GM19468 (cell line): ENCODE measurements at regions not wholly inside any gene's neighbourhood (a gene's known extent, or its start where the extent isn't known, plus 50 kb on each side); places are given as distances from the start of the nearest gene placed in this dataset.
"Not testable (repeated sequence)": the region's sequence is repeated elsewhere in the genome, so short reads cannot be mapped to it uniquely, and the experiment has no call there.

Experiments
- ATAC-seq: cut with Tn5 transposase; IDR thresholded peaks from one replicate; pipeline ENCODE4 v1.9.1; 2021; ENCODE audit warnings: mild to moderate bottlenecking, moderate library complexity, moderate number of reproducible peaks; ENCODE audit not compliant: unreplicated experiment; ENCODE audit errors: extremely low read depth

DNA sequence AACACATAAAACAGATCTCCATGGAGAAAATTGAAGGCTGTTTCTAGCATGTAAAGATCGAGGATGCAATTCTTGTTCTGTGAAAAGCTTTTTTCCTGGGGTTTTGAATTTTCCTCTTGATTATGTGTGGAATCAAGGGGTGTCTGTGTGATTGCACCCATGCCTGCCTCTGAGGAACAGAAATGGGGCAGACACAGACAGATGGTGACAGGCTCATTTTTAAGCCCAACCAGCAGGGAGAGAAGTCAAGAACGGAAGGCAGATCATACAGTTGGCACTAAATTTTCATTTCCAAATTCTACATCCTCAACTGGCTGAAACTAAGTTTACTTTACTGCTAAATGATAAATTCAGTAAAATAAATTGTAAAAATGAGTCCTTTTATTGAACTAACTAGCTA is 1037.7 kb upstream of the KLHL29 start:
- ATAC-seq, result no peak

DNA sequence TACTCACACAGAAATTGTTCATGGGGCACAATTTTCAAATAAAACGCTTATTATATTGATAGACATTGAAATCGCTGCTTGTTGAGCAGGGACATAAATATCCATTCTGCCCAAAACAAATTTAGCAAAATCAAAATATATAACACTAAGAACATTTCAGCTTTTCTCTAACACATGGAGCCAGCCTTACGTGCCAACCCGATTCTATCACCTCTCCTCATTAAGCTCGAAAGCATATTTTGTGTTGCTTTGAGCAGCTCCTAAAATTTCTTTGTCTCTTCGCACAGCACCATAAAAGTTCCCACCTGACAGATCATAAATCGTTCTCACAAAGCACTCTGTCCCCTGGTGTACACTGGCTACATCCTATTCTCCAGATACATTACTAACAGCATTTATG is 1034.4 kb upstream of the KLHL29 start:
- no peak for ATAC-seq

DNA sequence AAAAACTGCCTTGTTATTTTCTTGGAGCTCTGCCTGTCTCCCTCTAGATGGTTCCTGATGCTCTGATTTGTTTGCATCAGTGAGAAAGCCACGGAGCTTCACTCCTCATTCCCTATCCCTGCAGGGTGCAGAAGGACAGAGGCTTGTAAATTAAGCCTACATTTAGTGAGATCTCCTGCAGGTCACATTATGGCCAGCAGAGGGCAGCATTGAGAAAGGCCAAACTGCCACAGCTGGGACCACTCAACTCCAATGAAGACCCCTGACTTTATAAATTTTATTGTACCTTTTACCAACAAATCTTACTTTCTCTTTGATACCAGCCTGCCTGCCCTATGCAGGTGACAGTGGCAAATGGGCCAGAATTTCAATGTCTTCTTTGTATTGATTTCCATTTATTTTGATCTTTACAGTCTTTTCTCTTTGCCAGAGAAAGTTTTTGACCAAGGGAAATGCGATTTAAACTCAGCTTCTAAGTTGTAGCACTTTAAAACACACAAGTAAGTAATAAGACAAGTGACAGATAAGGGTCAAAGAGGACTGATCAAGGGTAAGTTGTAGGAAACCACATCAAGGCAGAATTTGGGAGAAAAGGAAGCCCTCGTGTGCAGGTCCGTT is 1029.1 kb upstream of the KLHL29 start:
- ATAC-seq, result no peak

DNA sequence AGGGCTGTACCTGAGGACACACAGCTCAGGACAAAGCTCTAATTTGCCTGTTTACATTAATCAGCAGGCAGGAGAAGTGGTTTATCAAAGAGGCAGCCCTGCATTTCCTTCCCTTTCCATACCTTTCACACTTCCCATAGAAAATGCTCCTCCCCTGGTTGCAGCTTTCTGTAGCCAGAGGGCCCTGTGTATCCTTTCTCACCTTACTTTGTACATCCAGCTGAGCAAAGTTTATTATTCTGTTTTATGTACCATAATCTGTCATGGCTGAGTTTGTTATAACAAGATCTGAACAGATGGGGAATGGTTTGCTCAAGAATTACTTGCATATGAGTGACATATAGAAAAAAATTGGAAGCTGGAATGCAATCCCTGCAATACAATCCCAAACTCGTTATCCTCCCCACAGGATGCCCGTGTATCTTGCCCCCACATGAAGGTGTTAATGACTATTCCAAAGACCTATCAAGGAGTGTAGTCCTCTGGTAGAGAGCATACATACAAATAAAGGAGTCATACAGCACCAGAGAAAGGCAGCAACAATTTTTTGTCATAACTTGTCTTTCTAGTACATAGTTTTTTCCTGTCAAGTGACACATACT is 1025.8 kb upstream of the KLHL29 start:
- ATAC-seq, result no peak

DNA sequence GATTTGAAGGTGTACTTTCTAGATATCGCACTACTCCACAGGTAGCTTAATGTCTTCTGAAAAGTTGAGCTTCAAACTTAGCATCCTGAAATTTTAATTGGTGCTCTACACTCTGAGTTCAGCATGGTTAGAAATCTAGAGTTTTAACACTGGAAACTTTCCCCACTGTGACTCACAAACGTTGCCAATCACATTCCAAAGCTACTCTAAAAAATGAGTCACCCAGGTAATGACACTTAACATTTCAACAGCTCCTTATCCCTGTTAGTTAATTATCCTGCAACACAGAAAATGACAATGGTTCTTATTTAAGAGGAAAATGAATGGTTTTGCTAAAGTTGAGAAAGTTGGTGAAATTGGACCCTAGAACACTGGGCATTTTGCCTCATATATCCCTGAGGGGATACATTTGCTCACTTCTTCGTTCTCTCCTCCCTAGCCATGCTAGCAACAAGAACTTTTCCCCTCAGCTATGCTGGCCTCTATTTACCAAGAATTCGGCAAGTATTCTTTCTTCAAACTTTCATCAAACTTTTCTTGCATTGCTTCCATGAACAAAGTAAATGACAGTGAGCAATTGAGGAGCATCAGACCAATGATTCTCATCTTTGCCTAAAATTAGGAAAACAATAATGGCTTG is 1024.1 kb upstream of the KLHL29 start:
- ATAC-seq, result no peak

DNA sequence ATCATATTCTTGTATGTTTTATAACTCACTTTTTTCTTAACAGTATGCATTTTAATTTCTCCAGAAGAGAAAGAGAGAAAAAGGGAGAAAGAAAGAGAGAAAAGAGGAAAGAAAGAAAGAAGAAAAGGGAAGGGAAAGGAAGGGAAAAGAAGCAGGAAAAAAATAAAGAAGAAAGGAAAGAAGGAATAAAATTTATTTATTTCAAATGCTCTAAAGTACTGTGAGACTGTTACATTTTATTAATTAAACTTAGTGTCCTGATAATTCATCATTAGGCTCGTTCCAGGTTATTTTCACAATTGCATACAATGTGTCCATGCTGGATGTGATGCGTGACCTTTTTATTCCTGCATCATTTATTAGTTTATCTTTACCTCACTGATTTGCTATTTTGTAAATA is 1023.4 kb upstream of the KLHL29 start:
- ATAC-seq, result no peak

DNA sequence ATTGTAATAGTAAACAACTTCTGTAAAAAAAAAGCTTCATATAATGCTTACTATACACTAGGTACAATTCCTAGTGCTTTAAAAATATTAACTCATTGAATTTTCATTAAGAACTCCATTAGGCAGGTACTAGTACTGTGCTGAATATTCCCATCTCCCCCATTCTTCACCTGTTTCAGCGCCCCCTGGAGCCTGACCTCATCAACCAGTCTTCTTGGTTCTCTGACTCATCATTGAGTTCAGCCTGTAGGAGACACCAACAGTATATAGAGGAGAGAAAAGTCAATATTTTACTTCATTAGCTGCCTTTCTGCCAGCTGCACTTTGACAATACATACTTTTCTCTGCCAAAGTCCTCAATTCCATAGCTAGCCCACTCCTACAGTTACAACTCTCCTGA is 1009.9 kb upstream of the KLHL29 start:
- ATAC-seq, result no peak

DNA sequence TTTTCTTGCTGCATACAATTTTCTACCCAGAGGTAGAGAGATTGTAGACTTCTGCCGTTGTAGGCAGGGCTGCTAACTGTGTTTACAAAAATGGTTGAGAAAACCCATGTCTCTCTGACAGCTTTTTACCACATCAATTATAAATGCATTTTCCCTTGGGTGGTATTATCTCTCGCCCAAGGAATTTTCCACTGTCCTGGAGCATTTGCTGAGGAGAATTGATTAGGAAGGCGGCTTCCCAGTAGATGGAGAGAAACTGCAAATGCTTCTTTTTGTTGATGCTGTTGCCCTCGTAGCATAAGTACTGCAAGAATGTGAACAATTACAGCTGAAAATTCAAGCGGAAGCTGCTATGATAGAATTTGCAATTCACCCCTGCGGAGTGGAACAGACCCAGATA is 1007.7 kb upstream of the KLHL29 start:
- ATAC-seq, result no peak

DNA sequence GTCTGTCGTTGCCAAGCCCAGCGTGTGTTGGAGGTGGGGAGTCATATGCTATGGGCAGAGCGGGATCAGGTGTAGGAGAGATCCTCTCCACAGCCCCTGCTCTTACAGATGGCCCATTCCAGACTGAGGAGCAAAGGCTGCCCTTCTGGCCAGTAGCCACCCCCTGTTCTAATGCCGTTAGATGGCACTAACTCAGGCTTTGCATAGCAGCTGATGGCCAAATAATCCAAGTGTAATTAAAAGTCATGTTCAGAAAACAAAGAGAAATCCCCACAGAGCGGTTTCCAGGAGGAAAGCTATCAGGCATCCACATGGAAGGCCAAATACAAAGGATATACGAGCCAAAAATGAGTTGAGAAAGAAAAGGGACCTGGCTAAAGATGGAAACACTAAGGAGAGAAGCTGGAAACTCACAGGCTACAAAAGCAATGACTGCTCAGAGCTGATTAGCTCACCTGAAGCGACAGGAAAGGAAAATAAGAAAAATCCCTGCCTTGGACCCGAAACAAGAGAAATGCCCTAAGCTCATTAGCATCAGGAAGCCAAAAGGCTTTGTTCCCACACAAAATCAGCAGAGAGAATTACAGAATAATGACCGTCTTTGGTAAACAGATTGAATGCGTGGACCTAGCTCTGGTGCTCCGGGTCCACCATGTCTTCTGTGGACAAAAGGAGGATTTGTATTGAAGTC is 1002.4 kb upstream of the KLHL29 start:
- no peak for ATAC-seq

DNA sequence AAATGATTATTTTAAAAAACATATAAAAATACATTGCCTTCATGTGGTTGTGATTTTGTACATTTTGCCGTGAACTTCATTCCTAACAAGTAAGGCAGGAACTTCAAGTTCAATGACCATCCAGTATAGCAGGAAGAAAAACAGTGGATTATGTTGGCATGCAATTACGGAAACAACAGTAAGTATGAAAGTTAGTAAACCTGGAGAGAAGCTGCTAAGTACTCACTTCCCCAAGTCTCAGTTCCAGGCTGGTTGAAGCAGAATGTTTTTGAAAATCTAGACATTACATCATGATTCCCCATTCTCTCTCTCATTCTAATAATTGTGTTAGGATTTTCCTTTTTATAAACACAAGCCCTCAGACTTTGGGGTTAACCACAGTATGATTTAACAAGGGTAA is 987.1 kb upstream of the KLHL29 start:
- ATAC-seq, result no peak

DNA sequence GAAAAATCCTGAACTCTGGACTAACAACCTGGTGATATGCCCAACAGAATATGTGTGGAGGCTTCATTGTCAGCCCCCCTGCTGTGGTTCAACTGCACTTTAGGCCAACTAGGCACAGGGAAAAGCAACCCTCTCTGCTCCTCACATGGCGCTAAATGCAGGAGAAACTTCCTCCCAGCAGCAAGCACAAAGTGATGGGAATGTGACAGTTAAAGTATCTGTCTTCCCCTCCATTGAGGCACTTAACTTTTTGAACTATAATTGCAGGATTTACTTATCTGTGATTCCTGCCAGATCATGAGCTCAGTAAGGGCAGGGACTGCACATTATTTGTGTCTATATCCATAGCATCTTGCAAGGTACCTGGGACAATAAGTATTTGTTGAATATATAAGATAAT is 981.2 kb upstream of the KLHL29 start:
- ATAC-seq, result no peak

DNA sequence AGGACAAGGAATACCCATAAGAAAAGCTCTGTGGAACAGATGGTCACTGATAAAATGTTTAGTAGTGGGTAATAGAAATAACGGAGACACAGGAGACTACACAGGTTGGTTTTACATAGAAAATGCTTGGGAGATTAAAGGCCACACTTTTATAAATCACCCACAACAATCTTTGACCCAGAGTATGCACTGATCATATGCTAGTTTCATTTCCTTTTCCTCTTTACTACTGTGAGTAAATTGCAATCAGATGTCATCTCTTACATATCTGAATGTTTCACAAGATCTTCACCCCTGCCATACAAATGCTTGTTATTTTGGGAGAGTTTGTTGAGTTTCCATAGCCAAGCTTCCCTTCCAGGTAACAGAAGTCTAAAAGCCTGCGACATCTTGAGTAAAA is 978.4 kb upstream of the KLHL29 start:
- no peak for ATAC-seq

DNA sequence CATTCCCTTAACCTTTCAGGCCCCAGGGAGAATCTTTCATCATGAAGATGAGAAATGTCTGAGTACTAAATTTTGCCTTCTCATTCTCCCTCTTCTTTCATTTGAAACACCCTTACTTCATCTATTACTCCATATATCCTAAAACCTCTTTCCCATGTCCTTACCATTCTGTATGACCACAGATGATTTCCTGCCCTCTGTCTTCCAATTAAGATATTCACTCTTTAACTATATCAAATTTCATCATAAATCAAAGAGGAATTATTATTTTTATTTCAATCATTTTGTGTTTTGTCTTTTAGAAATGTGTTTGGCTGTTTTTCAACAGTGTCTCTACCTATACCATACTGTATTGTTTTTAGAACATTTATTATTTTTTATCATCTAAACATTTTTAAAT is 964.9 kb upstream of the KLHL29 start:
- ATAC-seq, result no peak

DNA sequence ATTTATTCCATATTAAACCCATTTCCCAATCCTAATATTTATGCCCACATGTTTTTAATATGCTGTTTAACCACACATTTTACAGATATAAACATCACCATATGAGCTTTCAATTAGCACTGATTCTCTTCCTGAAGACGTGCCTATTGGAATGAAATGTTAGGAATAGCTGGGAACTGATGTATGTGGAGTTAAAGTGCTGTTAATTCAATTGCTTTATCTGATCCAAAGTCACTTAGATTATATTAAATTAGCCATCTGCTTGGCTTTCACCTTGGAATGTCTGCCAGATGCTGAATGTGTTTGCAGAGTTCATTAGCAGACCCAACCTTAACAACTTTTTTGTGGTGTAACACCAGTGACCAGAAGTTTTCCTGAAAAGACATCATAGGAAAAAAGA is 942.9 kb upstream of the KLHL29 start:
- ATAC-seq, result no peak

DNA sequence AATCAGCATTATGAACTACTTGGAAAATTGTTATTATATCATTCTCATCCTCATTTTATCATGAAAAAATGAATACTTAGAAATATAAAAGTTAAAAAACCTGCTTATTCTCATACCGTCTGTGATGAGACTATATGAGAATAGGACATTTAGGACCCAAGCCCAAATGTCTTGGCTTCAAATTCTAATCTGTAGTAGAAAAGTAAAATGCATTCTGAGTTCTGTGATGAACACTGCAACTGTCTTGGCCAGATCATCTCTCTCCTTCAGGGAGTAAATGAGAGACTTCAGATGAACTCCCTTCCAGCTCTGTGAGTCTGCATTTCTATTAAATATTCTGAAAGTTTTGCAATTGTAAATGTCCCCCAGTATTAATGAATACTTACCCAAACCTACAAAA is 940.7 kb upstream of the KLHL29 start:
- no peak for ATAC-seq

DNA sequence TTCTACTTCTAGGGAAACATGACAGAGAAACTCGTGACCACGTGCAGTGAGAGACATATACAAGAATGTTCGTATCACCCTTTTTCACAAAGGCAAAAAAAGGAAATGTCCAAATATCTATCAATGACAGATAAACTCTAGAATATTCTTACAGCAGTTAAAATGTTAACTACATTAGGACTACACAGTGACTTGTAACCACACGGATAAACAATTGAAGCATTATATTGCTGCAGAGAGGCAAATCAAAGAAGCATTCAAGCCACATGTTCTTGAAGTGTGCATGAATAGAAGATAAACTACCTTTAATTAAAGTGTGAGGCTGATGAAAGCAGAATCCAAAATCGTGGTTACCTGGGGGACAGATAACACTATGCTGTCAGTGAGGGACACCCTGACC is 935.3 kb upstream of the KLHL29 start:
- no peak for ATAC-seq

DNA sequence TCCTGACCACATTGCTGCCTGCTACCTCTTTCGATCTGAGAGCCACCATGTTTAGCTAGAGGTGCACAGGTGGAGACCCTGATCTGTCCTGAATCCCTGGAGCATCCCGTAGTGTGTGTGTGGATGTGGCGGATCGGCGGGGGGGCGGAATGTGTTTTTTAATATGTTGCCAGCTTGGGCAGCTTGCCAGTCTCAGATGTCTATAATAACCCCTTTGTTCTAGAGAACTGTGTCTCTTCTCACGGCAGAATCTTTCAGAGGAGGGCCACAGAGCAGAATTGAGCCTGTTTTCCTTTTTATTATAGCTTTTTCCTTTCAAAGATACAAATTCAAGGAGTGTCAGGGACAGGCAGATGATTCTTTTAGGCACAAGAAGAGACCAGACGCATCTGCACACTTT is 934.1 kb upstream of the KLHL29 start:
- no peak for ATAC-seq

DNA sequence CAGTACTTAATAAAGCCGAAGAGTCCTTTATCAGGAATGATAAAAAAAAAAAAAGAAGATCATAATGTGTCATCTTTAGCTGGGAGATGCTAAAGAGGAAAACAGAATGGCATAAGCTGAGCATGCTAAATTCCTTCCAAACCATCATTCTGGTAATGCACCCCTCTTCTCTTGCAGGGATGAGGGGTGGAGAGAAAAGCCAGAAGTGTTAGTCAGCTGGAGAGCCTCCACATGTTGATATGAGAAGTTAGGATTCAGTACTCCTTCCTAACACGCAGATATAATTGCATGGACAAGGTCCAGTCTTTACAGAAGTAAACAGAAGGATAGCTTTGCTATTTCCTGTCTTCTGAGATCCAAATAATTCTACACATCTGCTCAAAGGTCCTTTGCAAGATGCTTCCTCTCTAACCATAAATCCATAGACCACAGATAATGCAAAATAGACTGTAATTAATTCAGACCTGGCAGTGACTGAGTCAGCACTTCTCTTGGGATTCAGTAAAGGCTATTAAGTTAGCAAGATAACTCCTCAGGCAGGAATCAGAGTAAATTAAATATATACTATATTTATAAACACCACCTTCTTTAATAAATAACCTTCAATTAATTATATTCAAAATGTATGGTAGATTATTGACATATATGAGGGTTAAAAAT is 930.0 kb upstream of the KLHL29 start:
- ATAC-seq, result no peak

DNA sequence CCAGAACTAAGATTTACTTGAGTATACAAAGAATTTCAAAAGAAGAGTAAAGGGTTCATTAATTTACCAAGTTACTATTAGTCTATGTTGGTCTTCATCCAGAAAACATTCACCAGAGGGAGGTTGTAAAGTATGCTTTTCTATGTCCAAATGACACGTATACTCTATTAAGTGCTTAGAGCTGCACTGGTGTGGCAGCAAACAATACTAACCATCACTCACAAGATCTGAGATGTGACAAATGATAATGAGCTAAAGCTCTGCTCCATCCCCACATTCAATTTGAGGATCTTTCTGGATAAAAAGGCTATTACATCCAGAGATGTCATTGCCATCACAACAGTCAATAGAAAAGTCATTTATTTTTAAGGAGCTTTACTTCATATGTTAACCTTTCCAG is 926.5 kb upstream of the KLHL29 start:
- no peak for ATAC-seq

DNA sequence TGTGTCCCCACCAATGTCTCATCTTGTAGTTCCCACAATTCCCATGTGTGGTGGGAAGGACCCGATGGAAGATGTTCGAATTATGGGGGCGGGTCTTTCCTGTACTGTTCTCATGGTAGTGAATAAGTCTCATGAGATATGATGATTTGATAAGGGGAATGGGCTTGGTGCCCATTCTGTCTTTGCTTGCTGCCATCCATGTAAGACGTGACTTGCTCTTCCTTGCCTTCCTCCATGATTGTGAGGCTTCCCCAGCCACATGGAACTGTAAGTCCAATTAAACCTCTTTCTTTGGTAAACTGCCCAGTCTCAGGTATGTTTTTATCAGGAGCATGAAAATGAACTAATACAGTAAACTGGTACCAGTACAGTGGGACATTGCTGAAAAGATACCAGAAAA is 909.9 kb upstream of the KLHL29 start:
- not testable (repeated sequence) for ATAC-seq

DNA sequence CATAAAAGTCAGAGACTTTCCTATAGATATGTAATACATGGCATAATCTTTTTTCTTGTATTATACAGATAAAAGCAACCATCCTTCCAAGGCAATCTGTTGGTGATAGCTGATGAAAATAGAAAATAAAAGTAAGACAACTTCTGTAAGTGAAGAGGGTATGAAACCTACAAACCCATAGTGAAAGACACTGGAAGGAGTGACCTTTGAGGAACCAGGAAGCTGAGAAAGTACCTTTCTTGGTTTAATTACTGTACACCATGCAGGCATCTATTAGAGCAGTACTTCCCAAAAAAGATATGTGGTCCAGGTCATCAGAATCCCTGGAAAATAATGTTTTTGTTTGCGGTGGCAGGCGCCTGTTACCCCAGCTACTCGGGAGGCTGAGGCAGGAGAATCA is 906.6 kb upstream of the KLHL29 start:
- no peak for ATAC-seq
